Type B pancreatic cell (in vitro differentiated cells): ENCODE measurements at regions not wholly inside any gene's neighbourhood (a gene's known extent, or its start where the extent isn't known, plus 50 kb on each side); places are given as distances from the start of the nearest gene placed in this dataset.

Source experiments
- DNase-seq: peaks from one replicate; pipeline ENCODE4 v3.0.0; 2021; ENCODE audit warnings: mixed read lengths; ENCODE audit not compliant: unreplicated experiment; ENCODE audit errors: extremely low spot score
- H3K27ac Mint-ChIP-seq: 2 replicates; pipeline ENCODE4 v1.8.0; 2021; ENCODE audit warnings: mild to moderate bottlenecking, mixed read lengths
- H3K27me3 Mint-ChIP-seq: 2 replicates; pipeline ENCODE4 v1.8.0; 2021; ENCODE audit warnings: mixed read lengths
- H3K36me3 Mint-ChIP-seq: 2 replicates; pipeline ENCODE4 v1.8.0; 2021; ENCODE audit warnings: mixed read lengths
- H3K4me1 Mint-ChIP-seq: one replicate; pipeline ENCODE4 v1.8.0; 2021; ENCODE audit warnings: mixed read lengths; ENCODE audit not compliant: unreplicated experiment
- H3K4me3 Mint-ChIP-seq: 2 replicates; pipeline ENCODE4 v1.8.0; 2021; ENCODE audit warnings: mild to moderate bottlenecking, mixed read lengths
- H3K9me3 Mint-ChIP-seq: 2 replicates; pipeline ENCODE4 v1.8.0; 2021; ENCODE audit warnings: mixed read lengths
- CTCF ChIP-seq: fragments of 200-600 bp; sonication (generic); conservative IDR thresholded peaks from 2 replicates; pipeline ENCODE4 v1.5.0; 2021; ENCODE audit warnings: antibody characterized with exemption, mild to moderate bottlenecking

GRCh38 chr9:109852556-109852955 lies 72.6 kb downstream of the PALM2AKAP2 start:
- no peak for DNase-seq
- no peaks in the 10 kb centered on the region for H3K36me3 Mint-ChIP-seq
- no peaks in the 10 kb centered on the region for H3K27me3 Mint-ChIP-seq
- no peak overlapping the region for H3K27ac Mint-ChIP-seq
- H3K9me3 Mint-ChIP-seq = peaks cover 4% of the 10 kb centered on the region
- no peak for TF ChIP-seq CTCF
- peaks cover 14% of the 10 kb centered on the region for H3K4me1 Mint-ChIP-seq
- H3K4me3 Mint-ChIP-seq = no peak overlapping the region

GRCh38 chr9:109855540-109855939 lies 75.5 kb downstream of the PALM2AKAP2 start:
- Mint-ChIP-seq H3K4me1 (peaks cover 17% of the 10 kb centered on the region), H3K9me3 (peaks cover 4% of the 10 kb centered on the region), H3K36me3 (no peaks in the 10 kb centered on the region), H3K27ac (no peak overlapping the region), H3K4me3 (no peak overlapping the region), H3K27me3 (no peaks in the 10 kb centered on the region)
- TF ChIP-seq CTCF = no peak
- DNase-seq = no peak

GRCh38 chr9:109856785-109857184 lies 76.8 kb downstream of the PALM2AKAP2 start:
- peaks cover 4% of the 10 kb centered on the region for H3K9me3 Mint-ChIP-seq
- peaks cover 19% of the 10 kb centered on the region for H3K4me1 Mint-ChIP-seq
- no peak for DNase-seq

GRCh38 chr9:109857336-109857735 lies 77.3 kb downstream of the PALM2AKAP2 start:
- no peak for TF ChIP-seq CTCF
- Mint-ChIP-seq H3K27me3 (no peaks in the 10 kb centered on the region), H3K27ac (peak overlapping the region; percentile 18)

More at GRCh38 chr9:109856785-109857184, 76.8 kb downstream of the PALM2AKAP2 start:
- H3K27me3 Mint-ChIP-seq = no peaks in the 10 kb centered on the region
- peak overlapping the region; percentile 18 for H3K27ac Mint-ChIP-seq
- no peaks in the 10 kb centered on the region for H3K36me3 Mint-ChIP-seq
- no peak overlapping the region for H3K4me3 Mint-ChIP-seq
- no peak for TF ChIP-seq CTCF

GRCh38 chr9:109859447-109859846 lies 79.4 kb downstream of the PALM2AKAP2 start:
- Mint-ChIP-seq H3K36me3 (no peaks in the 10 kb centered on the region), H3K27ac (no peak overlapping the region), H3K4me3 (no peak overlapping the region), H3K9me3 (no peaks in the 10 kb centered on the region), H3K4me1 (peaks cover 19% of the 10 kb centered on the region), H3K27me3 (no peaks in the 10 kb centered on the region)
- DNase-seq = no peak
- TF ChIP-seq CTCF = peak; percentile 44

More at GRCh38 chr9:109857336-109857735, 77.3 kb downstream of the PALM2AKAP2 start:
- DNase-seq = no peak
- peaks cover 19% of the 10 kb centered on the region for H3K4me1 Mint-ChIP-seq
- no peak overlapping the region for H3K4me3 Mint-ChIP-seq
- peaks cover 4% of the 10 kb centered on the region for H3K9me3 Mint-ChIP-seq
- no peaks in the 10 kb centered on the region for H3K36me3 Mint-ChIP-seq

- DNase-seq = no peak
- H3K36me3 Mint-ChIP-seq = no peaks in the 10 kb centered on the region
- no peaks in the 10 kb centered on the region for H3K27me3 Mint-ChIP-seq
- H3K4me1 Mint-ChIP-seq = peaks cover 19% of the 10 kb centered on the region
- TF ChIP-seq CTCF = no peak
- no peaks in the 10 kb centered on the region for H3K9me3 Mint-ChIP-seq
- no peak overlapping the region for H3K27ac Mint-ChIP-seq
- H3K4me3 Mint-ChIP-seq = no peak overlapping the region
Observed at GRCh38 chr9:109860521-109860920, 80.5 kb downstream of the PALM2AKAP2 start.
